ENCODE measurements at regions not wholly inside any gene's neighbourhood (a gene's known extent, or its start where the extent isn't known, plus 50 kb on each side); places are given as distances from the start of the nearest gene placed in this dataset.
A peak's percentile ranks its signal among the peaks of the same experiment; 100 is the strongest.

DNA sequence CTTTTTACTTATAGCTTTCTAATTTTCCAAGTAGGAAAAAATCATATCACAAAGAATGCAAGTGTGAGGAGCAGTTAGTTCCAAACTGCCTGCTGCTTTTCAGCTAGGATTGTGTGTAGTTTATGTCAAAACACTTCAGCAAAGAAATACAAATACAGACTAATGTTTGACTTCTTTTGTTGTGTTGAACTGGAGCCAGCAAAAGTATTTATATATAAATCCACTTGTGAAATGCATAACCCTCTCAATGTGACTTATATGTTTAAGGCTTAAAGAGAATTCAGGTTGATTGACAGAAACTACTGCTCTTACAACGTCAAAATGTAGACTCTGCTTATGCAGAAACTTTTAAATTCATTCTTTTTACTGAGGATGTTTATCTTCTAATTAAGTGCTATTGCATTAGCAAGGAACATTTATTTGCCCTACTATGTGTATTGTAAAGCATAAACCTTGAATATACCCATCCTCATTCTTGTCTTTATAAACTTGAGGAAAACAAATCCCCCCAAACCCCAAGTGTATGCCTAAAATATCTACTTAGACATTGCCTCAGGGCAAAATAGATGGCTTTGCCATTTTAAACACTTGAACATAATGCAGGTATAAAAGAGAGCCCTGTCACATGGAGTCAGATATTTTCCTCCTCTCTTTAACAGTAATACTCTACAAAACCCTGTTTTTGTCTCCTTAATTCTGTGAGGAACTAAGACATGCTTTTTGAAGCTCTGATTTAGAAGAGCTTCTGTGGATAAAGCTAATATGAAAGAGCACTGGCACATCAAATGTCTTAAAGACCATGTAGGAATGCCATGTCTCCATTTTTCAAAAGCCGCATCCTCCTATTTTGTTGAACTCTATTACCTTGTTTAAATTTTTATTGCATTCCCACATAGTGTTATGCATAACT lies 302.8 kb upstream of the TBC1D5 start:
- no peak for TF ChIP-seq POLR2A (IDR thresholded peaks at IDR 0.05; ENCODE audit: extremely low read depth, insufficient read length)
- TF ChIP-seq, protein P1, sequence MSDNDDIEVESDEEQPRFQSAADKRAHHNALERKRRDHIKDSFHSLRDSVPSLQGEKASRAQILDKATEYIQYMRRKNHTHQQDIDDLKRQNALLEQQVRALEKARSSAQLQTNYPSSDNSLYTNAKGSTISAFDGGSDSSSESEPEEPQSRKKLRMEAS (IDR thresholded peaks at IDR 0.05; ENCODE audit: low read depth, low read length): no peak
- no peak for TF ChIP-seq CTCF (IDR thresholded peaks at IDR 0.05; ENCODE audit: low read depth, low read length)
- TF ChIP-seq MYC (IDR thresholded peaks at IDR 0.05; ENCODE audit: low read depth, low read length): no peak
- H3K4me3 ChIP-seq (ENCODE audit: low read depth, low read length): no peak overlapping the region
- no peak for DNase-seq (ENCODE audit: low read depth)

DNA sequence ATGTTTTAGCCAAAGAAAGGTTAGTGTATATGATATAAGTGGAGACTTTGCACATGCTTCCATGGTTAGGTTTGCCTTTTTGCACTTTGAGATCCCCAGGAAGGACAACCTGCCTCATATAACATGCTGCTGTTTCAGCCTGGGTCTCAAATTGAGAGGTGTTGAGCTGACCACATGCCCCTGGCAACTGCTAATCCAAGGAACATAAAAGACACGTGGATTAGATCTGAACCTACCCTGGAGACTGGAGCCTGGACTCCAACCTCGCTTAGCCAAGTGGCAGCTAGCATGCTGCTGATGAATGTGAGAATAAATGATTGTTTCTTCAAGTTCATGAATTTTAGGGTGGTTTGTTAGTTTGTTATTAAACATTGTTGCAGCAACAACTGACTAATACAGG lies 301.8 kb upstream of the TBC1D5 start:
- no peak for DNase-seq (ENCODE audit: low read depth)
- TF ChIP-seq, protein P1 (IDR thresholded peaks at IDR 0.05; ENCODE audit: low read depth, low read length): peak; percentile 33
- no peak for TF ChIP-seq CTCF (IDR thresholded peaks at IDR 0.05; ENCODE audit: low read depth, low read length)
- no peak overlapping the region for H3K4me3 ChIP-seq (ENCODE audit: low read depth, low read length)

GRCh38 chr3:18036450-18036815 lies 294.0 kb upstream of the TBC1D5 start:
- no peak for DNase-seq (ENCODE audit: low read depth)
- no peak overlapping the region for H3K4me3 ChIP-seq (ENCODE audit: low read depth, low read length)
- TF ChIP-seq POLR2A (IDR thresholded peaks at IDR 0.05; ENCODE audit: extremely low read depth, insufficient read length) (no peak), MYC (IDR thresholded peaks at IDR 0.05; ENCODE audit: low read depth, low read length) (no peak), CTCF (IDR thresholded peaks at IDR 0.05; ENCODE audit: low read depth, low read length) (no peak)
- TF ChIP-seq, protein P1 (IDR thresholded peaks at IDR 0.05; ENCODE audit: low read depth, low read length): no peak

GRCh38 chr3:18035641-18036449 lies 293.4 kb upstream of the TBC1D5 start:
- no peak for TF ChIP-seq CTCF (IDR thresholded peaks at IDR 0.05; ENCODE audit: low read depth, low read length)
- no peak overlapping the region for H3K4me3 ChIP-seq (ENCODE audit: low read depth, low read length)
- no peak for DNase-seq (ENCODE audit: low read depth)

GRCh38 chr3:18033581-18034108 lies 291.2 kb upstream of the TBC1D5 start:
- no peak for DNase-seq (ENCODE audit: low read depth)
- no peak overlapping the region for H3K4me3 ChIP-seq (ENCODE audit: low read depth, low read length)
- TF ChIP-seq CTCF (IDR thresholded peaks at IDR 0.05; ENCODE audit: low read depth, low read length): no peak
- no peak for TF ChIP-seq MYC (IDR thresholded peaks at IDR 0.05; ENCODE audit: low read depth, low read length)
- TF ChIP-seq, protein P1 (IDR thresholded peaks at IDR 0.05; ENCODE audit: low read depth, low read length): no peak
- TF ChIP-seq POLR2A (IDR thresholded peaks at IDR 0.05; ENCODE audit: extremely low read depth, insufficient read length): no peak

Measured in NB4 (cell line).